ENCODE measurements at regions not wholly inside any gene's neighbourhood (a gene's known extent, or its start where the extent isn't known, plus 50 kb on each side); places are given as distances from the start of the nearest gene placed in this dataset.
"Not testable (repeated sequence)": the region's sequence is repeated elsewhere in the genome, so short reads cannot be mapped to it uniquely, and the experiment has no call there.

GRCh38 chr2:138315619-138316018 is 186.0 kb upstream of the SPOPL start:
- not testable (repeated sequence) for DNase-seq, ATAC-seq

GRCh38 chr2:138319616-138320015 is 182.0 kb upstream of the SPOPL start:
- ATAC-seq (no peak), DNase-seq (no peak)

DNA sequence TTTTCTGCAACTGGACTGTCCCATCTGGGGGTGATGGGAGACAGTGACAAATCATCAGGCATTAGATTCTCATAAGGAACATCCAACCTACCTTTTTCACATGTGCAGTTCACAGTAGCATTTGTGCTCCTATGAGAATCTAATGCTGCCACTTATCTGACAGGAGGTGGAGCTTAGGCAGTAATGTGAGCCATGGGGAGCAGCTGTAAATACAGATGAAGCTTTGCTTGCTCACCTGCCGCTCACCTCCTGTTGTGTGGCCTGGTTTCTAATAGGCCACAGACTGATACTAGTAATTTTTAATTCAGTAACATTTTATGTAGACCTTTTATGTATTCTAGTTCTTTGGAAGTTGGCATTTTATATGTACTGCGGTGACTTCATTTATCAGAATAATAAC is 180.1 kb upstream of the SPOPL start:
- no peak for ATAC-seq

GRCh38 chr2:138323382-138324067 is 178.0 kb upstream of the SPOPL start:
- DNase-seq (no peak), ATAC-seq (no peak)

More for the DNA sequence above, 180.1 kb upstream of the SPOPL start:
- no peak for DNase-seq

DNA sequence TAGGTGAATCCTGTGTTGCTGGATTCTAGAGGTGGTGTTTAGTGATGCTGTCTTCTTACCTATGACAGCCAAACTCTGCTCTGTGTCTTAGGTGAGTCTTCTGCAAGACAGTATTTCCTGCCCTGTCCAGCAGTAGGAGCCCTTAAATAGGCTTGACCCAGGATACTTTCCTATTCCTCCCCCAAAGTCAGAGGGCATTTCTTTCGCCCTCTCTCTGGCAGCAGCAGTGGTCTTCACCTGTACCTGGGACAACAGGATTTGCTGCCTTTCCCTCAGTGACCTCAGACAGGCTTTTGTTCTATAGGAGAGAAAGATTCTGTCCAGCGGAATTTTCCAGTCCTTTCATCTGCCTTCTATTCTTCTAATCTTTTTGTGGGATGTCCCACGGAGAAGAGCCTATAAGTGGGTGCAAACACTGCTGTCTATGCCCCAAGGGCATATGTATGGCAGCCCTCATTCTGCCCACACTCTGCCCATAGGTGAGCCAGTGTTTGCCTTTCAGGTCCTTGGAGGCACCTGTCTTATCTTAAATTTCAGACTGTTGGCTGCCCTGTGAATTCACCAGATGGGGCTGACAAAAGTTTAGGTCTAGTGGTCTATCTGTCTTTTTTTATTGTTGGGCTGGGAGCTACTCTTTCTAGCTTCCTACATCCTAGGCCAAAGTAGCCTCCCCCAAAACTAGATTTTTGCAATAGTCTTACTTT is 177.3 kb upstream of the SPOPL start:
- DNase-seq: no peak

DNA sequence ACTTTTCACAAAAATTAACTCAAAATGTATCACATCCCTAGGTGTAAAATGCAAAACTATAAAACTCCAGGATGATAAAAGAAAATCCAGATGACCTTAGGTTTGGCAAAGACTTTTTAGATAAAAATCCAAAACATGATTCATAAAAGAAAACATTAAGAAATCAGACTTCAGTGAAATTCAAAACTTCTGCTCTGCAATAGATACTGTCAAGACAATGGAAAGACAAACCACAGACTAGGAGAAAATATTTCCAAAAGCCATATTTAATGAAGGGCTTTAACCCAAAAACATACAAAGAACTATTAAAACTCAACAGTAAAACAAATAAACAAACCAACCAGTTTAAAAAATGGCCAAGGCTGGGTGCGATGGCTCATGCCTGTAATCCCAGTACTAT is 173.6 kb upstream of the SPOPL start:
- no peak for ATAC-seq
- DNase-seq: no peak

More for the DNA sequence above, 177.3 kb upstream of the SPOPL start:
- no peak for ATAC-seq

- no peak for ATAC-seq
- DNase-seq: no peak
Measured at GRCh38 chr2:138329162-138329561, 172.4 kb upstream of the SPOPL start.

DNA sequence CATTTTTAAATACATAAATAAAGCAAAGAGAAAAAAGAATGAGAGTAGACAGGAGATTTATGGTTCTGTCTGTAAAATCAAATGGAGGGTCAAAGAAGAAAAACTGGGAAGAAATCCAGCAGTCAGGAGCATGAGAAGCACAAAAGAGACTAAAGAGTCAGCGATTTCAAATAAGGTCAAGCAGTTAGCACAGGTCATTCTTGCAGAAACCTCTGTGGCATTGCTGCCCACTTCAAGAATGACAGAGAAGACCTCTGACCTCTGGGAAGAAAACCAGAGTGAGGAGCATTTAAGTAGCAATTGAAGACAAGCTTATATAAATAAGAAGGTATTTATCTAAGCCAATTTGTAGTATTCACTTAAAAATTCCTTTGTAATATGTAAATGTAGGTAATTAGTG is 172.0 kb upstream of the SPOPL start:
- no peak for ATAC-seq
- no peak for DNase-seq

GRCh38 chr2:138333121-138333520 is 168.4 kb upstream of the SPOPL start:
- DNase-seq: no peak
- ATAC-seq: no peak

- DNase-seq: no peak
- no peak for ATAC-seq
Measured at GRCh38 chr2:138333677-138334076, 167.9 kb upstream of the SPOPL start.

DNA sequence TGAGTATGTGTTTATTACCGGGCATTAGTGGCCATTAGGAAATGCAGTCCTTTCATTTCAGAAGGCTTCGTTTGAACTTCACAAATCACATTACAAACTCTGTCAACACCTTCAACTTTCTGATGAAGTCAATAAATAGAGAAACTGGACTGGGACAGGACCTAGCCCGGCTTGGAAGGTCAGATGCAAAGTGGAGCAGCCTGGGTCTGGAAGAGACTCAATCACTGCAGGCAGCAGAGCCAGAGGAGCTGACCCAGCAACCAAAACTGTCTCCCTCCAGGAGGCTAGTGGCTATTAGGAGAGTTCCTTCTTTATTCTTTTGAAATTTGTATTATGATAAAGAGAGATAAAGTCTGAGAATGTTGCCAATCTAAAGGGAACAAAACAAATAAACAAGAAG is 167.2 kb upstream of the SPOPL start:
- ATAC-seq: no peak
- DNase-seq: no peak

DNA sequence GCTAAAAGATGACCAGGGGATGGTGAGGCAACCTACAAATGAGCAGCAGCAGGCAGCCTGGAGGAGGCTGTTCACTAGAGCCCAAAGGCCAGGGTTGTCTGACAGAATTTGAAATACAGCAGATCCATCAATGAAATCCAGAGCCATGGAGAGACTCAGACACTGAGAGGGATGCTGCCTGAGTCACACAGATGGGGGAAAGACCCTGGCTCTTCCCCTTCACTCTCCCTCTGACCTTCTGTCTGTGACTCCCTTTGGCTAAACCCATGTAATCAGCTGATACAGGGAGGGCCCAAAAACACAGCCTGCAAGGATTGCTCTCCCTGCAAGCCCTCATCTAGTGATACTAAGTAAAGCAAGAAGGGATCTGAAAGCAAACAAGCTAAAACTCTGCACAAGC is 166.5 kb upstream of the SPOPL start:
- no peak for ATAC-seq
- no peak for DNase-seq

DNA sequence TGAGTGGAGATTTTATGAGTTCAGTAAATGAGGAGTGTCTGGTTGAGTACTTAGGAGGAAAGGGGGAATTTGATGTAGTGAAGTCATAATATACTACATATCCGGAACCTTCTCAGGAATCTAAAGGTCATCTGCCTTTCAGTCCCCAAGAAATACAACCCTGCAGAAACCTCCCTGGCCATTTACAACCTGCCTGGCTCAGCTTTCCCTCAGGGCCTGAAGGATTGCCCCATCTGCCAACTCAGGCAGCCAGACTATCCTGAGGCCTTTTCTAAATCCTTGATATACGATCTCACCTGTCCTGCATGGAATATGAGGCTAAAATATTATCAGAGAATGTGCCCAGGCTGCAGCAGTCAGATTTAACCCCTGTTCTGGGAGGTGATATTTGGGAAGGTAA is 165.4 kb upstream of the SPOPL start:
- no peak for ATAC-seq
- no peak for DNase-seq

- no peak for ATAC-seq
- DNase-seq: no peak
Measured at GRCh38 chr2:138355244-138355643, 146.3 kb upstream of the SPOPL start.

DNA sequence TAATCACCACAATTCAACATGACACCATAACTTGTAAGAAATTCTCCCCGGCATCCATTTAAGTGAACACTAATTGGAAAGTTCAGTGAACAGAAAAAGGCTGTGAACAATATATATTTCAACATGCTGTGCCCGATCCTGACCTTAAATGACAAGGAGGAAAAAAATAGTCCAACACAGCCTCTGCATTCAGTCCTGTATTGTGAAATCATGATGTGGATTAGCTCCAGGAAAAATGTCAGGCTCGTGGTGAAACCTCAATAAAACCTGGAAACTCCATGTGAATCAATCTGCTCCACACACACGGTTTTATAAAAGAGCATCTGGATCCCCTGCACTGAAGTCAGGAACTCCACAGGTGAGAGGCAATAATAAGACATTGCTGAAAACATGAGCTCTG is 145.4 kb upstream of the SPOPL start:
- ATAC-seq (no peak), DNase-seq (no peak)

GRCh38 chr2:138359532-138359931 is 142.0 kb upstream of the SPOPL start:
- ATAC-seq (no peak), DNase-seq (no peak)

GRCh38 chr2:138364554-138365162 is 136.9 kb upstream of the SPOPL start:
- no peak for DNase-seq
- ATAC-seq: no peak

DNA sequence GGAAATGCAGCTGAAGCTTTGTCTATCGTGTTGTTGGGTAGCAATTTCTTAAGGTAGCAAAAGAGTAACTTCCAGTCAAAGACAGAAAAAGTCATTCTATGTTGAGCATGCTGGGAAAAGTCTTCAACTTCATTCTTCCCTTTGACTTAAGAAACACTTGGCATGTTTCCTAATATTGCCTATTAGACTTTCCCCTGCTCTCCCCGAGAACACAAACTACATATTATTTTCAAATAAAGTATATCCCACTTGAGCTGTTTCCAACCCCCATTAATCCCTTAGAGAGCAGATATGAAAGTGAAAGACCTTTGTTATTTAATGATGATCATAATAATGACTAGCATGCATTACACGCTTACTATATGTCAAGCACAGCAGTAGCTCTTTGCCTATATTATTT is 136.0 kb upstream of the SPOPL start:
- DNase-seq (no peak), ATAC-seq (no peak)

DNA sequence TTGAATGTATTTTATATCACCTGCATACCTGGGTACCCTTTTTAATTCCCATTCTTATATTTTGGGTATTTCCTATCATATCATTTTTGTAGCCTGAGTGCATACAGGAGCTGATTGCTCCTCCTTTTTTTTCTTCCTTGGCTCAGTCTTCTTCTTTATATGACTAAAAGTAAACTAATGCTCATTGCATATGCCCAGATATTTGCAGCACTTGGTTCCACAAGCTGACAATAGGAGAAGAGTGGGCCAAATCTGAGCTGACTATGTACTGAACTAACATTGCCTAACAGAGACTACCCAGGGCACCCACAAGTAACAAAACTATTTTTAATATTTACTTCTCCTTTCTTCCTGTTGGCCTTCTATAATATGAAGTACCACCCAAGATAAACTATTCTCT is 131.7 kb upstream of the SPOPL start:
- DNase-seq (no peak), ATAC-seq (no peak)

DNA sequence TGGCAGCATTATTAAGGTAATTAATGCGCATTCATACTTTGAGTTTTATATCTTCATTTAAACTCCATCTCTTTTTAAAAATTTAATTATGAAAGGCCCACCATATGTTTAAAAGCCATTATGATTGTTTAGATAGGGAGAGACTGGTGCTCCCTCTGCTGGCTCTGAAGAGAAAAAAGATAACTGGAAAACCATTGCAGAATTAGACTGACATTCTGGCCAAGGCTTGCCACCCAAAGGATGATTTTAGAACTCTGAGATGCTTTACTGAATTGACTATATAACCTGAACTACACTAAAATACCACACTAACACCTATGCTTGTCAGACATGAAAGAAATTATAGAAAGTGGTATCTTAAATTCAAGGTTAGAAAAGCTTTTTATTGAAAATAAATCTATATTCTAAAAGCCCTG is 127.6 kb upstream of the SPOPL start:
- DNase-seq (no peak), ATAC-seq (no peak)

DNA sequence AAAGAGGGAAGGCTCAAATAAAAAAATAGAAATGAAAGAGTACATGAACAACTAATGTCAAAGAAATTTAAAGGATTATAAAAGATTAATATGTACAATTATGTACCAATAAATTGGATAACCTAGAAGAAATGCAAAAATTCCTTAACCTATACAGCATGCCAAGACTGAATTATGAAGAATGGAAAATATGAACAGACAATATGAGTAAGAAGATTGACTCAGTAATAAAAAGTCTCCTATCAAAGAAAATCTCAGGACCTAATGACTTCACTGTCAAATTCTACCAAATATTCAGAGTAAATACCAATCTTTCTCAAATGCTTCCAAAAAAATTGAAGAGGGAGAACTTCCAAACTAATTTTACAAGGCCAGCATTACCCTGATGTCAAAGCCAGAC is 120.2 kb upstream of the SPOPL start:
- no peak for DNase-seq
- no peak for ATAC-seq

- no peak for ATAC-seq
- no peak for DNase-seq
Measured at GRCh38 chr2:138382672-138383071, 118.9 kb upstream of the SPOPL start.

DNA sequence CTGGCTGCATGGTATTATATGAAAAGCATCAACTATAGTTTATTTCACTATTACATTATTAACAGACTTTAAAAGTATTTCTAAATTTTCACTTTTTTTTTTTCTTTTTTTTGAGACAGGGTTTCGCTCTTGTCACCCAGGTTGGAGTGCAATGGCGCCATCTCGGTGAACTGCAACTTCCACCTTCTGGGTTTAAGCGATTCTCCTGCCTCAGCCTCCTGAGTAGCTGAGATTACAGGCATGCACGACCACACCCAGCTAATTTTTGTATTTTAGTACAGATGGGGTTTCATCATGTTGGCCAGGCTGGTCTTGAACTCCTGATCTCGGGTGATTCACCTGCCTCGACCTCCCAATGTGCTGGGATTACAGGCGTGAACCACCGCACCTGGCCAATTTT is 115.4 kb upstream of the SPOPL start:
- not testable (repeated sequence) for DNase-seq, ATAC-seq

GRCh38 chr2:138389063-138389462 is 112.5 kb upstream of the SPOPL start:
- ATAC-seq: no peak
- DNase-seq: no peak
